Neural cell (in vitro differentiated cells): ENCODE measurements at regions not wholly inside any gene's neighbourhood (a gene's known extent, or its start where the extent isn't known, plus 50 kb on each side); places are given as distances from the start of the nearest gene placed in this dataset.
"Not testable (repeated sequence)": the region's sequence is repeated elsewhere in the genome, so short reads cannot be mapped to it uniquely, and the experiment has no call there.

Experiments
- EZH2 ChIP-seq: fragments of 200-600, 300-800 bp; shearing (Covaris generic), sonication (generic); IDR thresholded peaks from 2 replicates; pipeline ENCODE4 v1.6.1; 2014; ENCODE audit warnings: antibody characterized with exemption, low read length, borderline replicate concordance, mild to moderate bottlenecking; ENCODE audit not compliant: insufficient read depth, poor library complexity, severe bottlenecking
- MXI1 ChIP-seq: fragments of 450-650 bp; conservative IDR thresholded peaks from 2 replicates; pipeline ENCODE4 v1.6.1; 2014; ENCODE audit warnings: antibody characterized with exemption, mild to moderate bottlenecking; ENCODE audit not compliant: poor library complexity, severe bottlenecking
- SMC3 ChIP-seq: fragments of 450-650 bp; conservative IDR thresholded peaks from 2 replicates; pipeline ENCODE4 v1.6.1; 2014; ENCODE audit warnings: antibody characterized with exemption, mild to moderate bottlenecking, moderate library complexity; ENCODE audit not compliant: poor library complexity
- TF ChIP-seq, protein P1 (sequence below): fragments of 450-650 bp; IDR thresholded peaks from 2 replicates; pipeline ENCODE4 v1.5.1; 2014; ENCODE audit warnings: antibody characterized with exemption, mild to moderate bottlenecking, moderate library complexity; ENCODE audit not compliant: poor library complexity, severe bottlenecking

DNA sequence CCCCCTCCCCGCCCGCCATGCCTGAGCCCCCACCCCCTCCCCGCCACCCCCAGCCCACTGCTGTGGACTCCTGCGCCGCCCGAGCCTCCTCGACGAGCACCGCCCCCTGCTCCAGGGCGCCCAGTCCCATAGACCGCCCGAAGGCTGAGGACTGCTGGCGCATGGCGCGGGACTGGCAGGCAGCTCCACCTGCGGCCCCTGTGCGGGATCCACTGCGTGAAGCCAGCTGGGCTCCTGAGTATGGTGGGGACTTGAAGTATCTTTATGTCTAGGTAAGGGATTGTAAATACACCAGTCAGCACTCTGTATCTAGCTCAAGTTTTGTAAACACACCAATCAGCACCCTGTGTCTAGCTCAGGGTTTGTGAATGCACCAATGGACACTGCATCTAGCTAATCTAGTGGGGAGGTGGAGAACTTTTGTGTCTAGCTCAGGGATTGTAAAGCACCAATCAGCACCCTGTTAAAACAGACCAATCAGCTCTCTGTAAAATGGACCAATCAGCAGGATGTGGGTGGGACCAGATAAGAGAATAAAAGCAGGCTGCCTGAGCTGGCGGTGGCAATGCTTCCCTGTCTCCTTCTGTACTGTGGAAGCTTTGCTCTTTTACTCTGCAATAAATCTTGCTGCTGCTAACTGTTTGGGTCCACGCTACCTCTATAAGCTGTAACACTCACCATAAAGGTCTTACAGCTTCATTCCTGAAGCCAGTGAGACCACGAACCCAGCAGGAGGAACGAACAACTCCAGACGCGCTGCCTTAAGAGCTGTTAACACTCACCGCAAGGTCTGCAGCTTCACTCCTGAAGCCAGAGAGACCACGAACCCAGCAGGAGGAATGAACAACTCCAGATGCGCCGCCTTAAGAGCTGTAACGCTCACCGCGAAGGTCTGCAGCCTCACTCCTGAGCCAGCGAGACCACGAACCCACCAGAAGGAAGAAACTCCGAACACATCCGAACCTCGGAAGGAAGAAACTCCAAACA is 66.6 kb upstream of the SLC8A3 start:
- TF ChIP-seq, protein P1, sequence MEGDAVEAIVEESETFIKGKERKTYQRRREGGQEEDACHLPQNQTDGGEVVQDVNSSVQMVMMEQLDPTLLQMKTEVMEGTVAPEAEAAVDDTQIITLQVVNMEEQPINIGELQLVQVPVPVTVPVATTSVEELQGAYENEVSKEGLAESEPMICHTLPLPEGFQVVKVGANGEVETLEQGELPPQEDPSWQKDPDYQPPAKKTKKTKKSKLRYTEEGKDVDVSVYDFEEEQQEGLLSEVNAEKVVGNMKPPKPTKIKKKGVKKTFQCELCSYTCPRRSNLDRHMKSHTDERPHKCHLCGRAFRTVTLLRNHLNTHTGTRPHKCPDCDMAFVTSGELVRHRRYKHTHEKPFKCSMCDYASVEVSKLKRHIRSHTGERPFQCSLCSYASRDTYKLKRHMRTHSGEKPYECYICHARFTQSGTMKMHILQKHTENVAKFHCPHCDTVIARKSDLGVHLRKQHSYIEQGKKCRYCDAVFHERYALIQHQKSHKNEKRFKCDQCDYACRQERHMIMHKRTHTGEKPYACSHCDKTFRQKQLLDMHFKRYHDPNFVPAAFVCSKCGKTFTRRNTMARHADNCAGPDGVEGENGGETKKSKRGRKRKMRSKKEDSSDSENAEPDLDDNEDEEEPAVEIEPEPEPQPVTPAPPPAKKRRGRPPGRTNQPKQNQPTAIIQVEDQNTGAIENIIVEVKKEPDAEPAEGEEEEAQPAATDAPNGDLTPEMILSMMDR, result not testable (repeated sequence)
- not testable (repeated sequence) for TF ChIP-seq MXI1, EZH2, SMC3
